Stomach (tissue), 8 donors: ENCODE measurements at regions not wholly inside any gene's neighbourhood (a gene's known extent, or its start where the extent isn't known, plus 50 kb on each side); places are given as distances from the start of the nearest gene placed in this dataset.

Experiments used
- DNase-seq, 2 donors: peaks; one replicate each; pipeline versions ENCODE4 v3.0.0 to v3.0.0-alpha.2; 2013 to 2019
- H3K27ac ChIP-seq, 5 donors: fragments of 200-600 bp in 4 of 5; sonication (generic) in 4 of 5; one replicate each; pipeline ENCODE4 v1.5.1; 2013 to 2019; ENCODE audit warnings: mild to moderate bottlenecking in 1 of 5, moderate library complexity in 1 of 5
- H3K27me3 ChIP-seq, 3 donors: fragments of 200-600 bp; sonication (generic); one replicate each; pipeline ENCODE4 v1.5.1; 2017 to 2019; ENCODE audit warnings: mixed run types in 1 of 3
- H3K36me3 ChIP-seq, 4 donors: fragments of 200-600 bp; sonication (generic); 1 replicate in 3 of 4; 2 replicates in 1 of 4; pipeline ENCODE4 v1.5.1; 2016 to 2019
- H3K4me1 ChIP-seq, 4 donors: fragments of 200-600 bp; sonication (generic); one replicate each; pipeline ENCODE4 v1.5.1; 2016 to 2019
- H3K4me3 ChIP-seq, 4 donors: fragments of 200-600 bp; sonication (generic) in 3 of 4; one replicate each; pipeline ENCODE4 v1.5.1; 2016 to 2019; ENCODE audit warnings: mild to moderate bottlenecking in 1 of 4
- H3K9me3 ChIP-seq, 4 donors: fragments of 200-600 bp; sonication (generic); one replicate each; pipeline ENCODE4 v1.5.1; 2016 to 2019
- EP300 ChIP-seq: sonication (generic); formaldehyde crosslinking; IDR thresholded peaks from one replicate; pipeline ENCODE4 v1.6.1; 2017; ENCODE audit warnings: antibody characterized with exemption
- POLR2A ChIP-seq, 4 donors: fragments of 450-650 bp; IDR thresholded peaks; one replicate each; pipeline ENCODE4 v1.6.1; 2016; ENCODE audit warnings: antibody characterized with exemption in 4 of 4, control low read depth in 2 of 4, mild to moderate bottlenecking in 1 of 4, moderate library complexity in 1 of 4
- POLR2AphosphoS5 ChIP-seq, 3 donors: sonication (generic); formaldehyde crosslinking; IDR thresholded peaks; one replicate each; pipeline ENCODE4 v1.6.1; 2016; ENCODE audit warnings: antibody characterized with exemption in 3 of 3
- WGBS, 5 donors: extraction: QIAGEN DNeasy Blood & Tissue Kit in 3 of 5; methylation state at CpG; one replicate each; pipeline versions ENCODE4 v1.1.5 to v1.1.7; 2013 to 2018; 5-methylcytosine and 5-hydroxymethylcytosine counted together
- intact Hi-C: fragments of 100-400 bp; cut with DNase I; formaldehyde crosslinking; loops from one replicate; pipeline ENCODE4 v1.15.1; 2023; ENCODE audit warnings: low total_unique reads
- TF ChIP-seq, protein P1 (sequence below), 7 experiments: fragments of 450-650 bp in 4 of 7; fragments of 200-600 bp in 3 of 7; sonication (generic) in 3 of 7; IDR thresholded peaks; one replicate each; pipeline ENCODE4 v1.5.1; 2016 to 2019; ENCODE audit warnings: antibody characterized with exemption in 7 of 7, control low read depth in 2 of 7, mild to moderate bottlenecking in 1 of 7
- donor health status: healthy with polysubstance abuse.
- donor health status: Bipolar disorder and iron deficiency.
- donor health status: healthy.

DNA sequence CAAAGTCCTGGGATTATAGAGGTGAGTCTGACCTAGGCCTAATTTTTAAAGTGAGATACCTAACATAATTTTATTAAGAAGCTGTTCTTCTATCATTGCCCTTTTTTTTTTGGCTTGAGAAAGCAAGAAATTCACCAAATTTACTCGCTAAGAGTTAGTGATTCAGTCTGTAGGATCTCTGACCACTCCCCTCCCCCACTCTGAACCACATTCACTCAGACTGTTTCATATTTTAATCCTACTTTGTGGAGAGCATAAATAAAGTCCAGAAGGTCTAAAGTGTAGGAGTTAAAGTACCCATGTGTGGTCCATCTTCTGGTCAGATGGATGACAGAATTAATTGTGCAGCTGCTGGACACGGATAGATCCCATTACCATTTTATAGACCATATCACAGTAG lies 115.8 kb upstream of the MGAT5 start:
- no peak for DNase-seq
- H3K36me3 ChIP-seq, result no peaks in the 10 kb centered on the region
- TF ChIP-seq EP300 (no peak), POLR2AphosphoS5 (IDR thresholded peaks at IDR 0.05) (no peak)
- TF ChIP-seq, protein P1, sequence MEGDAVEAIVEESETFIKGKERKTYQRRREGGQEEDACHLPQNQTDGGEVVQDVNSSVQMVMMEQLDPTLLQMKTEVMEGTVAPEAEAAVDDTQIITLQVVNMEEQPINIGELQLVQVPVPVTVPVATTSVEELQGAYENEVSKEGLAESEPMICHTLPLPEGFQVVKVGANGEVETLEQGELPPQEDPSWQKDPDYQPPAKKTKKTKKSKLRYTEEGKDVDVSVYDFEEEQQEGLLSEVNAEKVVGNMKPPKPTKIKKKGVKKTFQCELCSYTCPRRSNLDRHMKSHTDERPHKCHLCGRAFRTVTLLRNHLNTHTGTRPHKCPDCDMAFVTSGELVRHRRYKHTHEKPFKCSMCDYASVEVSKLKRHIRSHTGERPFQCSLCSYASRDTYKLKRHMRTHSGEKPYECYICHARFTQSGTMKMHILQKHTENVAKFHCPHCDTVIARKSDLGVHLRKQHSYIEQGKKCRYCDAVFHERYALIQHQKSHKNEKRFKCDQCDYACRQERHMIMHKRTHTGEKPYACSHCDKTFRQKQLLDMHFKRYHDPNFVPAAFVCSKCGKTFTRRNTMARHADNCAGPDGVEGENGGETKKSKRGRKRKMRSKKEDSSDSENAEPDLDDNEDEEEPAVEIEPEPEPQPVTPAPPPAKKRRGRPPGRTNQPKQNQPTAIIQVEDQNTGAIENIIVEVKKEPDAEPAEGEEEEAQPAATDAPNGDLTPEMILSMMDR (IDR thresholded peaks at IDR 0.05), result no peak
- H3K4me1 ChIP-seq, result peaks cover 77 to 100% (median 83%) of the 10 kb centered on the region in 4 donors
- intact Hi-C loops, result no loop called here
- no peaks in the 10 kb centered on the region for H3K27me3 ChIP-seq
- H3K27ac ChIP-seq, result peak overlapping the region; percentile 64 to 86 (median 74)
- no peaks in the 10 kb centered on the region for H3K9me3 ChIP-seq
- 67 to 82% (median 80%) methylated on average over 2 of the region's 2 CpGs for WGBS, 5 donors
- H3K4me3 ChIP-seq, result no peak overlapping the region

DNA sequence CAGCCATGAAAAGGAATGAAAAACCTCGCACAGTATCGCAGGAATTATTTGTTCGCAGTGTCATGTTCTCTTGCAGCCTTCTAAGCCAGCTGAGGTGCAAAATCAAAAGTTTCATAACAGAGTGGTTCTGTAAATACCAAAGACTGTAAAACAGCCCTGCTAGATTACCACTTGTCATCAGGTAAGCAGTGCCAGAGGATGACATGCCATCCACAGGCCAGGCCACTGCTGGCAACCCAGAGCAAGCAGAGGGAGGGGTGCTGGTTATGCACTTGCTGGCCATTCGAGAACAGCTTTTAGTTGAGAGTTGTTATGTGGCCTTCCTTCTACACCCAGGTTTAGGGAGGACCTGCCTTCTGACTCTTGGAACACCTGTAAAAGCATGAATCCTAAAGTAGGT lies 114.3 kb upstream of the MGAT5 start:
- intact Hi-C loops, result no loop called here
- H3K27ac ChIP-seq, result peak overlapping the region; percentile 68 to 88 (median 77)
- H3K36me3 ChIP-seq, result no peaks in the 10 kb centered on the region
- H3K4me1 ChIP-seq, result peaks cover 65 to 93% (median 80%) of the 10 kb centered on the region in 4 donors
- no peaks in the 10 kb centered on the region for H3K9me3 ChIP-seq
- TF ChIP-seq, protein P1 (IDR thresholded peaks at IDR 0.05), result no peak
- no peak for TF ChIP-seq POLR2A (IDR thresholded peaks at IDR 0.05)
- no peak for TF ChIP-seq POLR2AphosphoS5 (IDR thresholded peaks at IDR 0.05)
- H3K27me3 ChIP-seq, result no peaks in the 10 kb centered on the region
- WGBS, 5 donors, result 47 to 83% (median 57%) methylated on average over 4 of the region's 4 CpGs
- no peak overlapping the region for H3K4me3 ChIP-seq
- DNase-seq, result no peak

DNA sequence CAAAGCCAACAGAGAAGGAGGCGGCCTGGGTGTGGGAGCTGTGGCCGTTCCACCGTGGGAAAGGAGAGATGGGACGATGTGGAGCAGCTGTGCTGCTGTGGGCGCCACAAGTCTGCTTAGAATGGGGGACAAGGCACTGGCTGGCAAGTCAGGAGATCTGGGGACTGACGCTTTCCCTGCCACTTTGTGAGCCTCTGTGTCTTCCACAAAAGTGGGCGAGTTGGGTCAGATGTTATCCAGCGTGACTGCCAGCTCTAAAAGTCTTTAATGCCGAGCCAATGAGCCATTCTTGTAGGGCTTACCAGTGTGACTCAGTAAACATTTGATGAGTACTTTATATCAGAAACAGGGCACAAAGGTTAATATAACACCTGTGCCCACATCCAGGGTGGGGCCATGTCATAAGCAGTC lies 113.6 kb upstream of the MGAT5 start:
- peak; percentile 63 to 75 for DNase-seq
- intact Hi-C loops, result no loop called here
- H3K36me3 ChIP-seq, result no peaks in the 10 kb centered on the region
- H3K4me1 ChIP-seq, result peaks cover 65 to 87% (median 76%) of the 10 kb centered on the region in 4 donors
- H3K27me3 ChIP-seq, result no peaks in the 10 kb centered on the region
- 36 to 66% (median 40%) methylated on average over 9 of the region's 9 CpGs for WGBS, 5 donors
- H3K4me3 ChIP-seq, result no peak overlapping the region
- no peak for TF ChIP-seq POLR2A (IDR thresholded peaks at IDR 0.05)
- TF ChIP-seq POLR2AphosphoS5 (IDR thresholded peaks at IDR 0.05), result peak in 2 of 3 donors; percentile 70 to 73
- peak overlapping the region; percentile 68 to 88 (median 77) for H3K27ac ChIP-seq
- H3K9me3 ChIP-seq, result no peaks in the 10 kb centered on the region

DNA sequence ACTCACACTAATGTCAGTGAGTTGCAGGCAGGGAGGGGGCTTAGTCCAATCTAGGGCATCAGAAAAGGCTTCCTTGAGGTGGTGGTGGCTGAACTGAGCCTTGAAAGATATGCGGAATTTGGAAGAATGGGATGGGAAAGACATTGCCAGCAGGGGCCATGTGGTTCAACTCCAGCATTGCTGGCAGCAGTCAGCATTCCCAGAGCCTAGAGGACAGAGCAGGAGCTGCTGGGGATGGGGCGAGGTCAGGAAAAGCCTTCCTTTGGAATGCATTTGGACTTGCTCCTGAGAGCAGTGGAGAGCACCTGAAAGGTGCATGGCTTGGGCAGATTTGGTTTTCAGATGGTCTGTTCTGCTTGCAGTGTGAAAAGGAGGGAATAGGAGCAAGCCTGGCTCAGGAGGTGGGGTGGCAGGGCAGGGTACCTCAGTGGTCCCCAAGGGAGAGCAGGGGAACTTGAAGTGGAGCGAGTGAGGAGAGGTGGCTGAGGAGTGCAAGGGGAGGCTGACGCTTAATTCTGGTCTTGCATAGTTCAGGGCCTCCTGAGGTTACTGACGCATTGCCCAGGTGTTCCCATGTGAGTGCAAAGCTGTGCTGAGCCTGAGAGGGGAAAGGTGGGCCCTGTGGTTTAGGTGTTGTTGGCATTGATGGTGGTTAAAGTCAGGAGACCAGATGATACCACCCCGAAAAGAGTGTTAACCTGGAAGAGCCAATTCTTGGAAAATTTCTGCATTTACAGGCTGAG lies 112.1 kb upstream of the MGAT5 start:
- no peak for DNase-seq
- Histone ChIP-seq H3K27ac (peak overlapping the region in 2 of 5 donors; percentile 74 to 77), H3K4me1 (peaks cover 64 to 82% (median 72%) of the 10 kb centered on the region in 4 donors), H3K27me3 (no peaks in the 10 kb centered on the region), H3K4me3 (no peak overlapping the region), H3K36me3 (no peaks in the 10 kb centered on the region), H3K9me3 (no peaks in the 10 kb centered on the region)
- 80 to 84% (median 83%) methylated on average over 6 of the region's 6 CpGs for WGBS, 5 donors
- intact Hi-C loops, result no loop called here
- TF ChIP-seq POLR2A (IDR thresholded peaks at IDR 0.05) (no peak), EP300 (no peak), POLR2AphosphoS5 (IDR thresholded peaks at IDR 0.05) (no peak)
- TF ChIP-seq, protein P1 (IDR thresholded peaks at IDR 0.05), result no peak

DNA sequence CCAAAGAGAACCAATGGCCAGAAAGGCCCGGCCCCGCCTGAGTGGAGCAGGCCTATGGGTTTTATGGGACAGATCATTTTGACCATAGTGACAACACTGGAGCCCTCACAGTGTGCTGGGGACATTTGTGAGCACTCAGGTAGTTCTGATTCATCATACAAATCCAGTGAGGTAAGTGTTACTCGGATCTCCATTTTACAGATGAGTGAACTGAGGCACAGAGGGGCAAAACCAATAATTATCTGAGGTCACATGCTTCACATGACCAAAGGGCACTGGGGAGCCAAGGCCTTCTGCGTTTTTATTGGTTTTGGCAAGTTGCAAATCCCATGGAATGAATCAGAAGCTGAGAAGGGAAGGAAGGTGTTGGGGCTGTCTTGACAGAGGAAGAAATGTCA lies 111.5 kb upstream of the MGAT5 start:
- H3K9me3 ChIP-seq, result no peaks in the 10 kb centered on the region
- DNase-seq, result no peak
- no peaks in the 10 kb centered on the region for H3K36me3 ChIP-seq
- intact Hi-C loops, result no loop called here
- 70 to 82% (median 79%) methylated on average over 4 of the region's 4 CpGs for WGBS, 5 donors
- H3K4me3 ChIP-seq, result no peak overlapping the region
- H3K27ac ChIP-seq, result no peak overlapping the region
- TF ChIP-seq POLR2A (IDR thresholded peaks at IDR 0.05) (no peak), POLR2AphosphoS5 (IDR thresholded peaks at IDR 0.05) (no peak), EP300 (no peak)
- TF ChIP-seq, protein P1 (IDR thresholded peaks at IDR 0.05), result no peak
- no peaks in the 10 kb centered on the region for H3K27me3 ChIP-seq
- peaks cover 58 to 79% (median 67%) of the 10 kb centered on the region in 4 donors for H3K4me1 ChIP-seq
